Transverse colon (tissue), 4 donors: ENCODE measurements at regions not wholly inside any gene's neighbourhood (a gene's known extent, or its start where the extent isn't known, plus 50 kb on each side); places are given as distances from the start of the nearest gene placed in this dataset.

Source experiments
- DNase-seq: peaks from one replicate; pipeline ENCODE4 v3.0.0-alpha.2; 2019
- H3K27ac ChIP-seq, 4 donors: fragments of 200-600 bp; sonication (generic); 2 replicates each; pipeline ENCODE4 v1.5.1; 2016 to 2018; ENCODE audit warnings: inconsistent platforms in 4 of 4
- H3K27me3 ChIP-seq: fragments of 200-600 bp; sonication (generic); 2 replicates; pipeline ENCODE4 v1.5.1; 2017; ENCODE audit warnings: inconsistent platforms
- H3K36me3 ChIP-seq, 4 donors: fragments of 200-600 bp; sonication (generic); 2 replicates each; pipeline ENCODE4 v1.5.1; 2017 to 2019; ENCODE audit warnings: inconsistent platforms in 4 of 4
- H3K4me1 ChIP-seq, 4 donors: fragments of 200-600 bp; sonication (generic); 2 replicates each; pipeline ENCODE4 v1.5.1; 2017 to 2020; ENCODE audit warnings: inconsistent platforms in 4 of 4
- H3K4me3 ChIP-seq, 4 donors: fragments of 200-600 bp; sonication (generic); 1 replicate in 1 of 4; 2 replicates in 3 of 4; pipeline versions ENCODE4 v1.5.1 to v1.6.1; 2017 to 2019; ENCODE audit warnings: inconsistent platforms in 4 of 4
- H3K9me3 ChIP-seq, 2 donors: fragments of 200-600 bp; sonication (generic); 2 replicates each; pipeline ENCODE4 v1.5.1; 2017 to 2019; ENCODE audit warnings: inconsistent platforms in 2 of 2
- EP300 ChIP-seq: sonication (generic); formaldehyde crosslinking; IDR thresholded peaks from one replicate; pipeline ENCODE4 v1.6.1; 2017; ENCODE audit warnings: antibody characterized with exemption, low read depth
- POLR2A ChIP-seq: fragments of 450-650 bp; IDR thresholded peaks from one replicate; pipeline ENCODE4 v1.6.1; 2016; ENCODE audit warnings: antibody characterized with exemption, mild to moderate bottlenecking, moderate library complexity
- POLR2AphosphoS5 ChIP-seq, 3 donors: sonication (generic); formaldehyde crosslinking; IDR thresholded peaks; one replicate each; pipeline ENCODE4 v1.6.1; 2016; ENCODE audit warnings: antibody characterized with exemption in 3 of 3
- WGBS, 2 donors: methylation state at CpG; one replicate each; pipeline ENCODE4 v1.1.5; 2018; ENCODE audit warnings: low coverage in 1 of 2; 5-methylcytosine and 5-hydroxymethylcytosine counted together
- in situ Hi-C, 4 donors: fragments of 200-750 bp; cut with MboI; loops; one replicate each; pipeline versions ENCODE4 v1.15.0 to v1.15.1; 2017; ENCODE audit warnings: low sequenced_read_pairs in 3 of 4, low pct_ligation_motif_present in 1 of 4, low pct_unique_long_range_greater_than_20kb in 1 of 4
- intact Hi-C: fragments of 100-400 bp; cut with DNase I; formaldehyde crosslinking; loops from one replicate; pipeline ENCODE4 v1.15.1; 2023; ENCODE audit warnings: low total_unique reads
- TF ChIP-seq, protein P1 (sequence below), 5 experiments: fragments of 200-600 bp in 3 of 5; fragments of 450-650 bp in 2 of 5; sonication (generic) in 3 of 5; IDR thresholded peaks; 1 replicate in 2 of 5; 2 replicates in 3 of 5; pipeline ENCODE4 v1.5.1; 2016 to 2017; ENCODE audit warnings: antibody characterized with exemption in 5 of 5, inconsistent platforms in 3 of 5, mild to moderate bottlenecking in 2 of 5, moderate library complexity in 1 of 5

DNA sequence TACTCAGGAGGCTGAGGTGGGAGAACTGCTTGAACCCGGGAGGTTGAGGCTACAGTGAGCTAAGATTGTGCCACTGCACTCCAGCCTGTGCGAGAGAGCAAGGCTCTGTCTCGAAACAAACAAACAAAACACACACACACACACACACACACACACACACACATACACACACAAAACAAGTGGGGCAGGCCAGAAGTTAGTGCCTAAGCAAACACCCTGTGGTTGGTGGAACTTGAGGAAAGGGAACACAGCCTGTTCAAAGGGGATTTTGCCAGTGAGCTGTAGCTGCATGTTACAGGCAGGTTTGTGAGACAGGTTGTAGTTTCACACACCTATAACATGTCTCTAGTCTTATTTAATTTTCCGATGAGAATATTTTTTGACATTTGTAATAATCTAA lies 175.3 kb upstream of the CLEC14A start:
- intact Hi-C loops (no loop called here), in situ Hi-C loops (no loop called here)
- H3K27ac ChIP-seq, result no peak overlapping the region
- no peaks in the 10 kb centered on the region for H3K36me3 ChIP-seq
- H3K4me3 ChIP-seq, result no peak overlapping the region
- no peak for TF ChIP-seq POLR2AphosphoS5 (IDR thresholded peaks at IDR 0.05)
- TF ChIP-seq EP300, result no peak
- no peak for TF ChIP-seq POLR2A
- TF ChIP-seq, protein P1, sequence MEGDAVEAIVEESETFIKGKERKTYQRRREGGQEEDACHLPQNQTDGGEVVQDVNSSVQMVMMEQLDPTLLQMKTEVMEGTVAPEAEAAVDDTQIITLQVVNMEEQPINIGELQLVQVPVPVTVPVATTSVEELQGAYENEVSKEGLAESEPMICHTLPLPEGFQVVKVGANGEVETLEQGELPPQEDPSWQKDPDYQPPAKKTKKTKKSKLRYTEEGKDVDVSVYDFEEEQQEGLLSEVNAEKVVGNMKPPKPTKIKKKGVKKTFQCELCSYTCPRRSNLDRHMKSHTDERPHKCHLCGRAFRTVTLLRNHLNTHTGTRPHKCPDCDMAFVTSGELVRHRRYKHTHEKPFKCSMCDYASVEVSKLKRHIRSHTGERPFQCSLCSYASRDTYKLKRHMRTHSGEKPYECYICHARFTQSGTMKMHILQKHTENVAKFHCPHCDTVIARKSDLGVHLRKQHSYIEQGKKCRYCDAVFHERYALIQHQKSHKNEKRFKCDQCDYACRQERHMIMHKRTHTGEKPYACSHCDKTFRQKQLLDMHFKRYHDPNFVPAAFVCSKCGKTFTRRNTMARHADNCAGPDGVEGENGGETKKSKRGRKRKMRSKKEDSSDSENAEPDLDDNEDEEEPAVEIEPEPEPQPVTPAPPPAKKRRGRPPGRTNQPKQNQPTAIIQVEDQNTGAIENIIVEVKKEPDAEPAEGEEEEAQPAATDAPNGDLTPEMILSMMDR (IDR thresholded peaks at IDR 0.05), result no peak
- DNase-seq, result no peak
- H3K9me3 ChIP-seq, result no peaks in the 10 kb centered on the region
- H3K4me1 ChIP-seq, result no peaks in the 10 kb centered on the region
- no peaks in the 10 kb centered on the region for H3K27me3 ChIP-seq
- WGBS, 2 donors, result 75 to 89% methylated on average over 4 of the region's 4 CpGs

DNA sequence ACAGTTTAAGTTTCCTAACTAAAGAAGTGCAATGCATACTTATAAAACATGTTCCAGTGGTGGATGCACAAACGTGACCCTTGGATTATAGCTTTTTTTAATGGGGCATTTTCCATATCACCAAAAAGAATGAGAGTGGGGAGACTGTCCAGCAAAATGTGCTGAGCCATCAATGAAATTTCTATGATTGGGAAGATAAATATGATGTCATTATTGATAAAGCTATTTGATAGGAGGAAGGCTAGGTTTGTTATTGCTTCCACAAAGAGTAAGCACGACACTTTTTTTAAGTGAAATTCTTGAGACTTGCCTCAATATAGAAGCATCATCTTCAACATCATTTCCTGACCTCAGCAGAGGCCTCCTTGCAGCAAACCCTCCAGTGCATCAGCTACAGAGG lies 174.6 kb upstream of the CLEC14A start:
- intact Hi-C loops (no loop called here), in situ Hi-C loops (no loop called here)
- no peaks in the 10 kb centered on the region for H3K36me3 ChIP-seq
- WGBS, 2 donors, result 63% methylated on average over 2 of the region's 2 CpGs
- no peaks in the 10 kb centered on the region for H3K27me3 ChIP-seq
- H3K4me1 ChIP-seq, result no peaks in the 10 kb centered on the region
- no peaks in the 10 kb centered on the region for H3K9me3 ChIP-seq
- H3K27ac ChIP-seq, result no peak overlapping the region
- TF ChIP-seq POLR2AphosphoS5 (IDR thresholded peaks at IDR 0.05) (no peak), POLR2A (no peak), EP300 (no peak)
- TF ChIP-seq, protein P1 (IDR thresholded peaks at IDR 0.05), result no peak
- no peak overlapping the region for H3K4me3 ChIP-seq
- no peak for DNase-seq

GRCh38 chr14:38425324-38425976 lies 169.6 kb upstream of the CLEC14A start:
- in situ Hi-C loops (no loop called here), intact Hi-C loops (no loop called here)
- no peak for DNase-seq
- WGBS, 2 donors, result 86 to 100% methylated on average over 1 to 5 of the region's 5 CpGs
- Histone ChIP-seq H3K4me3 (no peak overlapping the region), H3K36me3 (no peaks in the 10 kb centered on the region), H3K9me3 (peaks cover 7% of the 10 kb centered on the region in 2 donors), H3K27me3 (no peaks in the 10 kb centered on the region), H3K27ac (no peak overlapping the region), H3K4me1 (no peaks in the 10 kb centered on the region)
- TF ChIP-seq POLR2A, result no peak
- TF ChIP-seq POLR2AphosphoS5 (IDR thresholded peaks at IDR 0.05), result no peak
- TF ChIP-seq, protein P1 (IDR thresholded peaks at IDR 0.05), result no peak
- no peak for TF ChIP-seq EP300

DNA sequence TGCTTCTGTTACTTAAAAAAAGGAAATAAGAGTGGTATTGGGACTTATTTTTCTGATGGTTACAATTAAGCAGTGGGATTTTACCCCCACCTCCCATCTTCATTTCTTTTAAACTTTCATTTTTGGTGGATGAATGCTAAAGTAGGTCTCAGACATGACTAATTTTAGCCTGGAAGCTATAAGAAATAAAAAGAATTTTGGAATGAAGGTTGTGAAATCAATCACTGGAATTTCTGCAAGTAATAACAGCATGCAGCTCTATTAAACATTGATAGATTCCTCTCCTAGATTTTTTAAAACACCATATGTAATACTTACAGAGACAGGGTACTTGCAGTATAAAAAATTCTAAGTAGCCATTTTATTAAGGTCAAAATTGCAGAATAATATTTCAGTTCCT lies 164.2 kb upstream of the CLEC14A start:
- TF ChIP-seq EP300, result no peak
- no peak for DNase-seq
- H3K36me3 ChIP-seq, result no peaks in the 10 kb centered on the region
- in situ Hi-C loops, result no loop called here
- no peak overlapping the region for H3K4me3 ChIP-seq
- H3K27me3 ChIP-seq, result no peaks in the 10 kb centered on the region
- no peaks in the 10 kb centered on the region for H3K4me1 ChIP-seq
- intact Hi-C loops, result no loop called here
- peaks cover 7% of the 10 kb centered on the region in 2 donors for H3K9me3 ChIP-seq
- no peak overlapping the region for H3K27ac ChIP-seq

- Histone ChIP-seq H3K4me1 (no peaks in the 10 kb centered on the region), H3K9me3 (peaks cover 7% of the 10 kb centered on the region in 2 donors), H3K4me3 (no peak overlapping the region), H3K36me3 (no peaks in the 10 kb centered on the region), H3K27me3 (no peaks in the 10 kb centered on the region), H3K27ac (no peak overlapping the region)
- intact Hi-C loops, result no loop called here
- in situ Hi-C loops, result no loop called here
- DNase-seq, result no peak
- TF ChIP-seq POLR2A, result no peak
- TF ChIP-seq EP300, result no peak
- TF ChIP-seq POLR2AphosphoS5 (IDR thresholded peaks at IDR 0.05), result no peak
- TF ChIP-seq, protein P1 (IDR thresholded peaks at IDR 0.05), result no peak
- 52 to 70% methylated on average over 4 to 5 of the region's 5 CpGs for WGBS, 2 donors
Observed at GRCh38 chr14:38419579-38419978, 163.7 kb upstream of the CLEC14A start.
